Tibial nerve (tissue), 4 donors: ENCODE measurements at regions not wholly inside any gene's neighbourhood (a gene's known extent, or its start where the extent isn't known, plus 50 kb on each side); places are given as distances from the start of the nearest gene placed in this dataset.

Experiments used
- EP300 ChIP-seq, 2 donors: sonication (generic); formaldehyde crosslinking; IDR thresholded peaks; one replicate each; pipeline ENCODE4 v1.6.1; 2017; ENCODE audit warnings: antibody characterized with exemption in 2 of 2, mild to moderate bottlenecking in 1 of 2
- POLR2A ChIP-seq, 2 donors: fragments of 450-650 bp; IDR thresholded peaks; one replicate each; pipeline ENCODE4 v1.6.1; 2017; ENCODE audit warnings: antibody characterized with exemption in 2 of 2, mild to moderate bottlenecking in 2 of 2, moderate library complexity in 2 of 2
- TF ChIP-seq, protein P1 (sequence below), 5 experiments: fragments of 200-600 bp in 3 of 5; fragments of 450-650 bp in 2 of 5; sonication (generic) in 3 of 5; IDR thresholded peaks; one replicate each; pipeline ENCODE4 v1.5.1; 2016 to 2019; ENCODE audit warnings: antibody characterized with exemption in 5 of 5, mild to moderate bottlenecking in 3 of 5, moderate library complexity in 2 of 5

DNA sequence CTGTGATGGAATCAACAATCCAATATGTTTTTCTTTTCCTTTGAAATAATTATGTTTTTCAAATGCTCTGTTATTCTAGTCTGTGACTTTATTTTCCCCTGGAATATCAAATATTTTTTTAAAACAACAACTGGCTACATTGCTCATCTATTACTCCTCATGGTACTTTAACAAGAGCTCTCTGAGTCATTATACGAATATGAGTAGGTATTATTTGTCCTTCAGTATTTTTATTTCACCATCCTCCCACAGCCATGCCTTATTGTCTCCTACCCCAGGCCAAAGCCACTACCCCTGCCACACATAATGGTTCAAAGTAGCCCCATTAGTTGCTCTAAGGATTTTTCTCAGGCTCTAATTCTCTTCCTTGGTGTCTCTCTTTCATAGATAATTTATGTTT lies 1572.3 kb downstream of the CDH8 start:
- TF ChIP-seq POLR2A (IDR thresholded peaks at IDR 0.05) (no peak), EP300 (IDR thresholded peaks at IDR 0.05) (no peak)
- TF ChIP-seq, protein P1, sequence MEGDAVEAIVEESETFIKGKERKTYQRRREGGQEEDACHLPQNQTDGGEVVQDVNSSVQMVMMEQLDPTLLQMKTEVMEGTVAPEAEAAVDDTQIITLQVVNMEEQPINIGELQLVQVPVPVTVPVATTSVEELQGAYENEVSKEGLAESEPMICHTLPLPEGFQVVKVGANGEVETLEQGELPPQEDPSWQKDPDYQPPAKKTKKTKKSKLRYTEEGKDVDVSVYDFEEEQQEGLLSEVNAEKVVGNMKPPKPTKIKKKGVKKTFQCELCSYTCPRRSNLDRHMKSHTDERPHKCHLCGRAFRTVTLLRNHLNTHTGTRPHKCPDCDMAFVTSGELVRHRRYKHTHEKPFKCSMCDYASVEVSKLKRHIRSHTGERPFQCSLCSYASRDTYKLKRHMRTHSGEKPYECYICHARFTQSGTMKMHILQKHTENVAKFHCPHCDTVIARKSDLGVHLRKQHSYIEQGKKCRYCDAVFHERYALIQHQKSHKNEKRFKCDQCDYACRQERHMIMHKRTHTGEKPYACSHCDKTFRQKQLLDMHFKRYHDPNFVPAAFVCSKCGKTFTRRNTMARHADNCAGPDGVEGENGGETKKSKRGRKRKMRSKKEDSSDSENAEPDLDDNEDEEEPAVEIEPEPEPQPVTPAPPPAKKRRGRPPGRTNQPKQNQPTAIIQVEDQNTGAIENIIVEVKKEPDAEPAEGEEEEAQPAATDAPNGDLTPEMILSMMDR (IDR thresholded peaks at IDR 0.05) = no peak
